LNCaP clone FGC (cell line): ENCODE measurements at regions not wholly inside any gene's neighbourhood (a gene's known extent, or its start where the extent isn't known, plus 50 kb on each side); places are given as distances from the start of the nearest gene placed in this dataset.
"Not testable (repeated sequence)": the region's sequence is repeated elsewhere in the genome, so short reads cannot be mapped to it uniquely, and the experiment has no call there.

Source experiments
- DNase-seq: peaks from one replicate; pipeline ENCODE4 v3.0.0-alpha.2; 2011; ENCODE audit warnings: low read depth
- H3K4me3 ChIP-seq: 2 replicates; pipeline ENCODE4 v1.5.1; 2011; ENCODE audit warnings: mild to moderate bottlenecking, low read depth, low read length, control low read depth
- TF ChIP-seq, protein P1 (sequence below): IDR thresholded peaks from 2 replicates; pipeline ENCODE4 v1.5.1; 2012; ENCODE audit warnings: mild to moderate bottlenecking; ENCODE audit not compliant: control insufficient read depth, insufficient read depth; ENCODE audit errors: extremely low read depth

DNA sequence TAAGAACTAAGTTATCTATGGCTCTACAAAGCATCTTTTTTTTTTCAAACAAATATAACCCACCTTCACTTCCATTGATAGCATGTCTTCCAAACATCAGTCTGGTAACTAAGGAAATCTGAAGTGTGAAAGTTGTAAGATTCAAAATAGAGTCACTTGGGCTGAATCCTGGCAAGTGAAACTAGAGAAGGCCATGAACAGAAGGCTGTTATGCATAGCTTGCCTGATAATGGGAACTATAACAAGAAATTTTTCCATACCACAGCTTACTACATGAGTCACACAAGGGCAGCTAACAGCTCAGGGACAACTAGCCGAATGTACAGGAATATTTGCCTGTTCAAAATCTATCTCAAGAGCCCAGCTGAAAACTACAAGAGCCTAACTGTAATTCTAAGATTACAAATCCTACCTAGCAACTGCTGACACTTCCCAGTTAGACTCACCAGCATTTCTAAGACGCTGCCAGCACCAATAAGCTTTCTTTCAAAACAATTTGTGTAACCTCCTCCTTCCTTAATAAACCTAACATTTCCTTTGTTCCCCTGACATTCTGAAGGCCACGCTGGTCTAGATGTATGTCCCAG lies 1066.5 kb downstream of the PLOD2 start:
- TF ChIP-seq, protein P1, sequence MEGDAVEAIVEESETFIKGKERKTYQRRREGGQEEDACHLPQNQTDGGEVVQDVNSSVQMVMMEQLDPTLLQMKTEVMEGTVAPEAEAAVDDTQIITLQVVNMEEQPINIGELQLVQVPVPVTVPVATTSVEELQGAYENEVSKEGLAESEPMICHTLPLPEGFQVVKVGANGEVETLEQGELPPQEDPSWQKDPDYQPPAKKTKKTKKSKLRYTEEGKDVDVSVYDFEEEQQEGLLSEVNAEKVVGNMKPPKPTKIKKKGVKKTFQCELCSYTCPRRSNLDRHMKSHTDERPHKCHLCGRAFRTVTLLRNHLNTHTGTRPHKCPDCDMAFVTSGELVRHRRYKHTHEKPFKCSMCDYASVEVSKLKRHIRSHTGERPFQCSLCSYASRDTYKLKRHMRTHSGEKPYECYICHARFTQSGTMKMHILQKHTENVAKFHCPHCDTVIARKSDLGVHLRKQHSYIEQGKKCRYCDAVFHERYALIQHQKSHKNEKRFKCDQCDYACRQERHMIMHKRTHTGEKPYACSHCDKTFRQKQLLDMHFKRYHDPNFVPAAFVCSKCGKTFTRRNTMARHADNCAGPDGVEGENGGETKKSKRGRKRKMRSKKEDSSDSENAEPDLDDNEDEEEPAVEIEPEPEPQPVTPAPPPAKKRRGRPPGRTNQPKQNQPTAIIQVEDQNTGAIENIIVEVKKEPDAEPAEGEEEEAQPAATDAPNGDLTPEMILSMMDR = no peak
- peak; percentile 11 for DNase-seq
- no peak overlapping the region for H3K4me3 ChIP-seq

- DNase-seq, H3K4me3 ChIP-seq: not testable (repeated sequence)
Measured at GRCh38 chr3:145111141-145111540, 1049.8 kb downstream of the PLOD2 start.

DNA sequence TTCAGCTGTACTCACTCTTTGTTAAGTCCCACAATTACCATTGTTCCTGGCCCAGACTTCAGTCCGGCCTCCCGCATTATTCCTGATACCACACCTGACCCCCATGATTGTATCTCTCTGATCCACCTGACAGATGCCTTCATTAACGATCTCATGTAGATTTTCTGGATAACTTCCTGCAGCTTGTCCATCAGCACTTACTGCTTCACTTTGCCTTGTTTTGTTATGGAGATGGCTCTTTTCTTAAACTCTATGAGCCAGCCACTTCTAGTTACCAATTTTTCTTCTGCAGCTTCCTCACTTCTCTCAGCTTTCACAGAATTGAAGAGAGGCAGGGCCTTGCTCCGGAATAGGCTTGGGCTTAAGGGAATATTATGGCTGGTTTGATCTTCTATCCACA lies 1044.2 kb downstream of the PLOD2 start:
- TF ChIP-seq, protein P1 = no peak
- DNase-seq = no peak
- no peak overlapping the region for H3K4me3 ChIP-seq

- DNase-seq = no peak
- H3K4me3 ChIP-seq = no peak overlapping the region
Measured at GRCh38 chr3:145118303-145118702, 1042.7 kb downstream of the PLOD2 start.

DNA sequence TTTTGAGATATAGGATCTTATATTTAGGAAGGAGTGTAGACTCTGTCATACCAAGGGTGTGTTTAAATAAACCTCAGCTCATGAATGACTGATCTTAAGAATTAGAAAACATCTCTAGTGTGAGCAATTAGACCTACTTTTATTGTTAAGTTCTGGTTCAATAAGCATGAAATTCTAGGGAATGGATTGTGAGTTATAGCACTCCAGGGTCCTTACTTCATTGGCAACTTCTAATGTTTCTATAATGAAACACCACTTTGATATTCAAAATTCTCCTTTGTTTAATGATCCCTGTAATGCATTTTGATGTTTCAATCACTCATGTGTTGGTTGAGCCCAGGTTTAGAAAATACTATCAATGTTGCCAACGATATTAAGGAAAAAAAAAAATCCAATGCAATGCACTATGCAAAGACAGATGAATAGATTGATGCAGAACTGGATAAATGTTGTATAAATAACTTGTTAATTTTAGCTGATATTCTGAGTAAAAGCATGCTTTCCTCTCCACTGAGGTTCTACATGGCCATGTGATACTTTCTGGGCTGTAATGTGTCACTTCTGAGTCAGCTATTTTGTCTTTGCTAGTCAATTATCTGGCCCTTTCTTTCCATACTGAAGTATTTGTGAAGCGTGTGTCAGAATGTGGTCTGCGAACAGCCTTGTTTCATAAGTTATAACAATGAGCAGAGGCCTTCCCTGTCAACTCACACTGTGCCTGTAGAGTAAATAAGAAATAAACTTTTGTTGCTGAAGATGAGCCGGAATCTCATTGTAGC lies 1035.9 kb downstream of the PLOD2 start:
- TF ChIP-seq, protein P1 = no peak
- H3K4me3 ChIP-seq = no peak overlapping the region
- DNase-seq = no peak

More at GRCh38 chr3:145118303-145118702, 1042.7 kb downstream of the PLOD2 start:
- TF ChIP-seq, protein P1 = no peak

DNA sequence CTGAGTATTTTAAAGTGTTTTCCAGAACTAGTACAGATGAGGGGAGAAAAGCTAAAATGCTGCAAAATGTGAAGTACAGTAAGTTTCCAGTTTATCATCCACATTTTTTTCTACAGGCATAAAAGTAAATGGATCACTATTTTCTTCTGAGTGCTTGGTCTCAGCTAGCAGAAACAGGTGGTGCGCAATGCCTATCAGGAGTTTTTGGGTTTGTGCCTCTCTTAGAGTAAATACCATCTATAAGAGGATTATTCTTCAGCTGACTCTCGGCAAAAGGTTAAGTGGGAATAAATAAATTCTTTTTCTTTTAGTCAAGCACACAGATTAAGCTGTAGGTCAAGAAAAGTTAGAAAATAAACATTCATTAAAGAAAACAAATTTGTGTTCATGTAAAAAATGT lies 1027.7 kb downstream of the PLOD2 start:
- TF ChIP-seq, protein P1 = no peak
- DNase-seq = no peak
- H3K4me3 ChIP-seq = no peak overlapping the region

DNA sequence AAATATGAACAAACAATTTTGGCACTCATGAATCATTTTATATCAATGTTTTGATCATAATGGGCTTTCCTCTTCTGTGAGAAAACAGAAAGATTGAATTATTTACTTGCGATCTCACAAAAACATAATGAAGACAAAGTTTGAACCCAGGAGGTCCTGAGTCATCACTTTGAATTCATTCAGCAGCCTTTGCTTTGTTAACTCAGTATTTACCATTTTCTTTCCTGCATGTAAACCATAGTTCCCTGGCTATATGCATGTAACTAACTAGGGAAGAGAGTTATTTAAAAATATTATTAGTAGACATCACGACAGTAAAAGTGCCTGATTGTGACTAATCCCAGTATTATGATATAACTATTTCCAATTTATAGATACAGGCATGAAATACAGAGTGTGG lies 1026.2 kb downstream of the PLOD2 start:
- DNase-seq = no peak
- H3K4me3 ChIP-seq = no peak overlapping the region
- TF ChIP-seq, protein P1 = no peak
